Hematopoietic multipotent progenitor cell (in vitro differentiated cells): ENCODE measurements at regions not wholly inside any gene's neighbourhood (a gene's known extent, or its start where the extent isn't known, plus 50 kb on each side); places are given as distances from the start of the nearest gene placed in this dataset.

Experiments used
- DNase-seq, 3 donors: peaks; one replicate each; pipeline ENCODE4 v3.0.0-alpha.2; 2011 to 2015; ENCODE audit warnings: low read depth in 2 of 3, low spot score in 2 of 3

- DNase-seq = no peak
Measured at GRCh38 chr6:156534594-156534993, 242.6 kb upstream of the ARID1B start.

- no peak for DNase-seq
Measured at GRCh38 chr6:156533872-156534524, 243.2 kb upstream of the ARID1B start.

- DNase-seq = peak in 1 of 3 donors; percentile 8
Measured at GRCh38 chr6:156526081-156526480, 251.1 kb upstream of the ARID1B start.

GRCh38 chr6:156525541-156525940 lies 251.6 kb upstream of the ARID1B start:
- no peak for DNase-seq

GRCh38 chr6:156519940-156520339 lies 257.2 kb upstream of the ARID1B start:
- no peak for DNase-seq

- DNase-seq = no peak
Measured at GRCh38 chr6:156517088-156517487, 260.1 kb upstream of the ARID1B start.

GRCh38 chr6:156515242-156515641 lies 261.9 kb upstream of the ARID1B start:
- DNase-seq = peak in 1 of 3 donors; percentile 25

- DNase-seq = no peak
Measured at GRCh38 chr6:156513504-156513903, 263.7 kb upstream of the ARID1B start.

- DNase-seq = no peak
Measured at GRCh38 chr6:156511570-156511969, 265.6 kb upstream of the ARID1B start.

- no peak for DNase-seq
Measured at GRCh38 chr6:156511051-156511450, 266.1 kb upstream of the ARID1B start.

GRCh38 chr6:156510242-156510641 lies 266.9 kb upstream of the ARID1B start:
- DNase-seq = no peak

- no peak for DNase-seq
Measured at GRCh38 chr6:156509496-156509895, 267.7 kb upstream of the ARID1B start.

- DNase-seq = peak in 2 of 3 donors; percentile 61 to 76
Measured at GRCh38 chr6:156508923-156509322, 268.3 kb upstream of the ARID1B start.

GRCh38 chr6:156508126-156508525 lies 269.1 kb upstream of the ARID1B start:
- DNase-seq = no peak

- DNase-seq = no peak
Measured at GRCh38 chr6:156507656-156508055, 269.5 kb upstream of the ARID1B start.

GRCh38 chr6:156507106-156507505 lies 270.1 kb upstream of the ARID1B start:
- no peak for DNase-seq

GRCh38 chr6:156502969-156503504 lies 274.1 kb upstream of the ARID1B start:
- DNase-seq = no peak

GRCh38 chr6:156497618-156498017 lies 279.6 kb upstream of the ARID1B start:
- DNase-seq = no peak

GRCh38 chr6:156487877-156488276 lies 289.3 kb upstream of the ARID1B start:
- DNase-seq = no peak

- peak in 1 of 3 donors; percentile 40 for DNase-seq
Measured at GRCh38 chr6:156485150-156485549, 292.0 kb upstream of the ARID1B start.

- DNase-seq = no peak
Measured at GRCh38 chr6:156474507-156475120, 302.6 kb upstream of the ARID1B start.

GRCh38 chr6:156471000-156471399 lies 306.2 kb upstream of the ARID1B start:
- DNase-seq = no peak
